GM10266 (cell line): ENCODE measurements at regions not wholly inside any gene's neighbourhood (a gene's known extent, or its start where the extent isn't known, plus 50 kb on each side); places are given as distances from the start of the nearest gene placed in this dataset.

Source experiments
- DNase-seq: peaks from one replicate; pipeline ENCODE4 v3.0.0; 2012; ENCODE audit errors: extremely low spot score
- TF ChIP-seq, protein P1 (sequence below): IDR thresholded peaks from 2 replicates; pipeline ENCODE4 v1.5.1; 2012; ENCODE audit warnings: mild to moderate bottlenecking, low read depth; ENCODE audit not compliant: control insufficient read depth, insufficient read depth; ENCODE audit errors: missing control alignments

- no peak for DNase-seq
- TF ChIP-seq, protein P1, sequence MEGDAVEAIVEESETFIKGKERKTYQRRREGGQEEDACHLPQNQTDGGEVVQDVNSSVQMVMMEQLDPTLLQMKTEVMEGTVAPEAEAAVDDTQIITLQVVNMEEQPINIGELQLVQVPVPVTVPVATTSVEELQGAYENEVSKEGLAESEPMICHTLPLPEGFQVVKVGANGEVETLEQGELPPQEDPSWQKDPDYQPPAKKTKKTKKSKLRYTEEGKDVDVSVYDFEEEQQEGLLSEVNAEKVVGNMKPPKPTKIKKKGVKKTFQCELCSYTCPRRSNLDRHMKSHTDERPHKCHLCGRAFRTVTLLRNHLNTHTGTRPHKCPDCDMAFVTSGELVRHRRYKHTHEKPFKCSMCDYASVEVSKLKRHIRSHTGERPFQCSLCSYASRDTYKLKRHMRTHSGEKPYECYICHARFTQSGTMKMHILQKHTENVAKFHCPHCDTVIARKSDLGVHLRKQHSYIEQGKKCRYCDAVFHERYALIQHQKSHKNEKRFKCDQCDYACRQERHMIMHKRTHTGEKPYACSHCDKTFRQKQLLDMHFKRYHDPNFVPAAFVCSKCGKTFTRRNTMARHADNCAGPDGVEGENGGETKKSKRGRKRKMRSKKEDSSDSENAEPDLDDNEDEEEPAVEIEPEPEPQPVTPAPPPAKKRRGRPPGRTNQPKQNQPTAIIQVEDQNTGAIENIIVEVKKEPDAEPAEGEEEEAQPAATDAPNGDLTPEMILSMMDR: no peak
These were observed 343.3 kb downstream of the BCKDHB start for GRCh38 chr6:80449726-80450125.

DNA sequence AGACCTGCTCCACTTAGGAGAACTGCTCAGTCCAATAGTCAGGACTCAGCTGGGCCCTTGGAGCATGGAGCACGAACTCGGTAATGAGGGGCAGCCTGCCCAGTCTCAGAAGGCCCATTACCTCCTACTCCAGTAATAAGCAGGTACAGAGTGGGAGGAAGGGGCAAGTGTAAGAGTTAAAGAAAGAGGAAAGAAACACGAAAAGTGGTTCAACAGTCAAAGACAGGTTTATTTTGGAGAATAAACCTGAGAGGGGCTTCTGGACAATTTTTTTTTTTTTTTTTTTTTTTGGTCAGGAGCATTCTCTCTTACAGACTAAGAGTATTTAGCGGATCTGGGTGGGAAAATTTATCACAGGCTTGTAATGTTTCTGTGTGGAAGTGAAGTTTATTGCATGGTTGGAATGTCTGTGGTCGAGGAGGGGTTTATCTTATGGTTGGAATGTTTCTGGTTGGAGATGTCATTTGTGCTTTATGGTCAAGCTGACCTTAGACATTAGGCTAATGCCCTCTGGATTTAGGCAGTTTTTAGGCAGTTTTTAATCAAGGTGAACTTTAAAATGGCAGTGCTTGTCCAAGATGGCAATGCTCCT lies 340.1 kb downstream of the BCKDHB start:
- TF ChIP-seq, protein P1: no peak
- DNase-seq: no peak

DNA sequence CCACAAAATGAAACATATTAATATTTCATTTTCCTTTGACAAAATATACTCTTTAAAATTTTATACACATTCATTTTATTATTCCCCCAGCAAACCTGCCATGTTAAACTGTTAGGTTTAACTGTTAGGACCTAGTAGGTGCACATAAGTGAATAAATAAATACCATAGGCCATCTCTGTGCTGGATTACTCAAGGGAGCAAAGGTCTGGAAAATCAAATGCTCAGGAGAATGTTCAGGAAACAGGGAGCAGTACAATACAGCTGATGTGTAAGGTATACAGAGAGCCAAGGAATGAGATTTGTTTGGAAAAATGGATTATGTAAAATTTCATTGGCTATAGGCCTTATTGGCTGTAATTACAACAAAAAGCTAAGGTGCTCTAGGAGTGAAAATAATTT lies 339.3 kb downstream of the BCKDHB start:
- no peak for DNase-seq
- TF ChIP-seq, protein P1: no peak

- TF ChIP-seq, protein P1: no peak
- DNase-seq: no peak
These were observed 335.9 kb downstream of the BCKDHB start for GRCh38 chr6:80442366-80442765.

DNA sequence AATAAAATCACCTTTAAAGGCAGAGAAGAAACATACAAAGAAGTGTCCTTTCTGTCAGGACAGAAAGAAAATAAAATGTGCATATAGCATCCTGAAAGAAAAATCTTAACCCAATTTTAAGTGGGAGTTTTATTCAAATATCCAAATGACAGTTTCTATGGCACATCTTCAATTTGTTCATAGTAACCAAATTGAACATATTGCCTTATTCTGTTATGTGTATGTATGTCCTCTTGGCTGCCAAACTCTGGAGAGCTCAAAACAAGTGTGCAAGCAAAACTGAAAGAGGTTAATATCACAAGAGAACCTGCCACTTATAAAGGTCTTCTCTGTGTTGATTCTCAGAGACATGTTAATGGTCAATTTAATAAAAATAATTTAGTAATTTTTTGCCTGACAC lies 334.7 kb downstream of the BCKDHB start:
- TF ChIP-seq, protein P1: no peak
- no peak for DNase-seq

DNA sequence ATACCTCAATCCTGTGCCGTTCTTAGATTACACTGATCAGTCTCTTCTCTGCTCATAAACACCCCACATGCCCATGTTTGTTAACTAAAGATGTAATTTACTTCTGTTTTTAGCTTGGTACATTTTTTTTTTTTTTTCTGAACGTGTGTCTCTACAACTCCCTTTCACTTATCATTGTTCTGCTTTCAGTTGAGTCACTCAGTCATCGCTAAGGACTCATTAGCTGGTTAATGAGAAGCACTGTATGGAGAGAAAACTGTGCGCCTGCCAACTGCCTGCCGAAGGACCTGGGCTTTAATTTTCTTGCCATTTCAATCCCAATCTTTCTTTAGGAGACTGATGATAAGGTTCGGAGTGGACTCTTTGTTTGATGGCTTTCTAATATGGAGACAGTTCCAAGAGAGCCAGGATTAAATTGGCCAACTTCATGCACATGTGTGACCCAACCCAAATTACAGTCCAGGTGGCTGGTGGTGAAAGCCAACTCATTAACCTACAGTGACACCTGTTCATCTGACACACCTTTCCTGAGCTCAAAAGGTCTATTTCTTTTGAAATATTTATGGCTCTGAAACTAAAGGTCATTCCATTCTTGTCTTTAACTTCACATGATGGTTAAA lies 334.1 kb downstream of the BCKDHB start:
- DNase-seq: no peak
- TF ChIP-seq, protein P1: no peak

DNA sequence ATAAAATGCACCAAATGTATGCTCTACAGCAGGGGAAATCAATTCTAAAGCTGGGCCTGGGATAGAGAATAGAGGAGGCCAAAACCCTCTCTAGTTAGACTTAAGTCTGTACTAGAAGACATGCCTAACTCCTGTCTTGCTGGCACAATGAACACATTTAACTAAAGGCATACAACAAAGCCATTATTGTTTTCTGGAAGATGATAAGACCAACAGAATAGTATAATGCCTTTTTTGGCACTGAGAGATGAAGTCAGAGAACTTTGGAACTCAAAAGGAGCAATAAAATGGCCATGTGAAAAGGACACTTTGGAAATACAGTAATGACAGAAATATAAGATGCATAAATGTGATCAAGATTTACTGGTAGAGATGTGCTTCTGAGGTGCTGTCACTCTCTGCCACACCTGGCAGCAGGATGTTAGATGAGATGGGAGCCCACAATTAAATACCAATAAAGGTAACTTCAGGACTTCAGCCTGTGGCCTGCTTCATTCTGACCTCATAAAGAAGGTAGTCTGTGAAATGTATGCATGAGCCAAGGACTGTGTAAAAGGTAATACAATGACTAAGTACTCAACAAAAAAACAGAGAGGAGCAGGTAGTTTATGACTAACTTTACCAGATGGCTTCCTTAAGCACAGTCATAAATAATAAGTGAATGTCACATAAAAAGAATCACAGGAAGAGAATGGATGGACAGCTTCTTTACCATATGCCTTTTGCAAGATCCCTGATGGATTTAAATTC lies 333.4 kb downstream of the BCKDHB start:
- TF ChIP-seq, protein P1: no peak
- no peak for DNase-seq
